AG04450 (cell line): ENCODE measurements at regions not wholly inside any gene's neighbourhood (a gene's known extent, or its start where the extent isn't known, plus 50 kb on each side); places are given as distances from the start of the nearest gene placed in this dataset.

ENCODE experiments used
- CTCF ChIA-PET: fragments of 300-600, 350-600 bp; formaldehyde crosslinking; extraction: SDS; loops from one replicate; lab custom pipeline; 2022; ENCODE audit warnings: antibody characterized with exemption, inconsistent platforms; lab: Charles Lee
- POLR2A ChIA-PET: fragments of 350-600 bp; formaldehyde crosslinking; extraction: SDS; loops from one replicate; lab custom pipeline; 2021; ENCODE audit warnings: antibody characterized with exemption, inconsistent platforms; lab: Yijun Ruan, JAX
- DNase-seq: peaks from one replicate; pipeline ENCODE4 v3.0.0-alpha.2; 2011; ENCODE audit warnings: low read depth, low spot score
- H3K27ac ChIP-seq: one replicate; pipeline ENCODE4 v1.5.1; 2012; ENCODE audit warnings: low read depth, low read length, control low read depth
- H3K27me3 ChIP-seq: one replicate; pipeline ENCODE4 v1.6.0; 2012; ENCODE audit warnings: low read length; ENCODE audit not compliant: control insufficient read depth, insufficient read depth
- H3K4me3 ChIP-seq: 2 replicates; pipeline ENCODE4 v1.5.1; 2011; ENCODE audit warnings: mild to moderate bottlenecking, low read depth, low read length, control low read depth
- H3K9me3 ChIP-seq: 2 replicates; pipeline ENCODE4 v1.5.1; 2012; ENCODE audit warnings: low read length; ENCODE audit not compliant: control insufficient read depth, insufficient read depth
- CTCF ChIP-seq: IDR thresholded peaks from 2 replicates; pipeline ENCODE4 v1.5.1; 2011; ENCODE audit warnings: low read depth, low read length, control low read depth, inconsistent platforms

DNA sequence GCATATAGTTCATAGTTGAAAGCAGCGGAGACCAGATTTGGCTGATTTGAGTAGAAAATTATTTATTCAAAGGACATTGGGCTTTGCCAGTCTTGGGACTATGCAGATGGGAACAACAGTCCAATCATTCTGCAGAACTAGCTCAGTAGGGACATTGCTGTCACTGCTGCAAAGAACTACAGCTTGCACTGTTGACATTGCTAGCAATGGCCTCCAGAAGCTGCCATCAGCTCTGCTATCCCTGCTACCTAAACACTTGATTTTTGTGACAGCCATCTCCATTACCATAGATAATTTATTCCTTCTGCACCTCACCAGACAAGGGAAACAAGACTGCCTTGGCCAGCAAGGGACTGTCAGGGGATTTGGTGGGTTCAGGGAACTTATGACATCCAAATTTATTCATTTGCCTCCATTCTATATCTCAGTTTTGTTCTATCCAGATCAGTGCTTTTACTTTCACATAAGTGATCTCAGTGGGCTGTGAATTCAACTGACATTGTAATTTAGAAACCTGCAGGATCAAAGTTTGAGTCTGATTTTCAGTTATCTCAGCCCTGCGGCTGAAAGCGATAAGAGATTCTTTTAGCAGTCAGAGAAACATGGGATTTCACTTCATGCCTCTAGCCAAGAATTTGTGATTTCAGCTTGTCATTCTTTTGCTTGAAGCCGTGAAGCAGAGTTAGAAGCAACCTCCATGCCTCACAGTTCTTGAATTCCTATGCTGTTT is 136.7 kb upstream of the FBXO33 start:
- ChIA-PET POLR2A (no interaction called here), CTCF (interaction anchor here (0.6 kb wide), 1 partner anchor 24 kb away, joined by 3 read pairs; no protein-coding TSS in a partner anchor)
- no peak overlapping the region for H3K4me3 ChIP-seq

DNA sequence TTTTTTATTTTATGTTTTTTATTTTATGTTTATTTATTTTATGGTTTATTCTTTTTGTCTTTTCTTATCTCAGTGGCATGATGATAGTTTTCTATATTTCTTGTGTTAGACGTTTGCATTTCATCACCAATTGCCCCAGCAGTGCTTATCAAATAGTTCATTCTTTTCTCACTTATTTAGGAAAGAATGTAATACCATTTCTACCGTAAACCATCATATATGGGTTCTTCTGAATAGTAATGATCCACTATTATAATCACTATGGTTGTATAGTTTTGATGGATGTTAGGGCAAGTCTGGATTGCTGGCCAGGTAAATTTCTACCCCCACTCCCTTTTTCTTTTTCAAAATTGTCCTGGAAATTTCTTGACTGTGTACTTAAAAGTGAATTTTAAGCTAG is 134.6 kb upstream of the FBXO33 start:
- CTCF ChIA-PET: no interaction called here
- POLR2A ChIA-PET: no interaction called here
- H3K4me3 ChIP-seq: no peak overlapping the region
- H3K27me3 ChIP-seq: no peaks in the 10 kb centered on the region
- no peak for TF ChIP-seq CTCF
- no peak overlapping the region for H3K27ac ChIP-seq
- DNase-seq: no peak
- peaks cover 14% of the 10 kb centered on the region for H3K9me3 ChIP-seq

More for the DNA sequence above, 136.7 kb upstream of the FBXO33 start:
- DNase-seq: no peak
- no peaks in the 10 kb centered on the region for H3K27me3 ChIP-seq
- peaks cover 14% of the 10 kb centered on the region for H3K9me3 ChIP-seq
- no peak overlapping the region for H3K27ac ChIP-seq
- TF ChIP-seq CTCF: no peak

- peaks cover 16% of the 10 kb centered on the region for H3K9me3 ChIP-seq
- ChIA-PET POLR2A (no interaction called here), CTCF (no interaction called here)
- DNase-seq: no peak
- H3K27ac ChIP-seq: no peak overlapping the region
- no peaks in the 10 kb centered on the region for H3K27me3 ChIP-seq
- no peak overlapping the region for H3K4me3 ChIP-seq
- no peak for TF ChIP-seq CTCF
Observed at GRCh38 chr14:39563361-39563760, 131.1 kb upstream of the FBXO33 start.

- H3K9me3 ChIP-seq: peaks cover 9% of the 10 kb centered on the region
- CTCF ChIA-PET: no interaction called here
- no peak for TF ChIP-seq CTCF
Observed at GRCh38 chr14:39562175-39562574, 129.9 kb upstream of the FBXO33 start.

GRCh38 chr14:39558525-39558924 is 126.3 kb upstream of the FBXO33 start:
- no peak for DNase-seq
- H3K4me3 ChIP-seq: no peak overlapping the region
- H3K27me3 ChIP-seq: no peaks in the 10 kb centered on the region
- peaks cover 5% of the 10 kb centered on the region; the same call in 1 of the 2 replicates for H3K9me3 ChIP-seq
- ChIA-PET CTCF (no interaction called here), POLR2A (no interaction called here)
- no peak overlapping the region for H3K27ac ChIP-seq
- TF ChIP-seq CTCF: no peak

More at GRCh38 chr14:39562175-39562574, 129.9 kb upstream of the FBXO33 start:
- Histone ChIP-seq H3K4me3 (no peak overlapping the region), H3K27me3 (no peaks in the 10 kb centered on the region), H3K27ac (no peak overlapping the region)
- POLR2A ChIA-PET: no interaction called here
- DNase-seq: no peak
